HL-60 (cell line): ENCODE measurements at regions not wholly inside any gene's neighbourhood (a gene's known extent, or its start where the extent isn't known, plus 50 kb on each side); places are given as distances from the start of the nearest gene placed in this dataset.

ENCODE experiments used
- CTCF ChIP-seq: IDR thresholded peaks from one replicate; pipeline ENCODE4 v1.5.1; 2011; ENCODE audit warnings: low read length, control low read depth, inconsistent platforms; ENCODE audit not compliant: insufficient read depth
- GABPA ChIP-seq: IDR thresholded peaks from 2 replicates; pipeline ENCODE4 v1.6.1; 2012; ENCODE audit warnings: low read depth
- POLR2AphosphoS5 ChIP-seq: IDR thresholded peaks from 2 replicates; pipeline ENCODE4 v1.6.1; 2012; ENCODE audit warnings: low read depth
- SPI1 ChIP-seq: IDR thresholded peaks from 2 replicates; pipeline ENCODE4 v1.6.1; 2012; ENCODE audit warnings: low read depth, mild to moderate bottlenecking, borderline replicate concordance
- TF ChIP-seq, protein P1 (sequence below): IDR thresholded peaks from 2 replicates; pipeline ENCODE4 v1.6.1; 2012; ENCODE audit warnings: low read depth; ENCODE audit not compliant: insufficient replicate concordance

DNA sequence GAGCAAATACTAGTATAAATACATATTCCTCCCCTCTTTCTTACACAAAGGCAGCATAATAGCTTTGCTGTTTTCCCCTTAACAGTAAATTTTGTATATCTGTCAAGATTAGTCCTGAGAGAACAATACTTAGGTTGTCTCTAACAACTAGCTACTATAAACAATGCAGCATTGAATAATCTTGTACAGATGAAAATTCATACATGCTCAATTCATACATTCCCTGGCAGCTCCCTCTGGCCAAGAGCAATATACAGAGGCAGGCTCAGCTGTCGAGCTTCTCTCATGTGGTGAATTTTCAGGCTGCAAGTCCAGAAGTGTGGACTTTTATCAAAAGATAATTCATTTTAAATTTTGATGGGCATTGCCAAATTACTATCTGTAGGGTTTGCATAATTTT is 81.2 kb upstream of the PTH start:
- no peak for TF ChIP-seq CTCF
- TF ChIP-seq SPI1 = no peak
- no peak for TF ChIP-seq GABPA
- TF ChIP-seq, protein P1, sequence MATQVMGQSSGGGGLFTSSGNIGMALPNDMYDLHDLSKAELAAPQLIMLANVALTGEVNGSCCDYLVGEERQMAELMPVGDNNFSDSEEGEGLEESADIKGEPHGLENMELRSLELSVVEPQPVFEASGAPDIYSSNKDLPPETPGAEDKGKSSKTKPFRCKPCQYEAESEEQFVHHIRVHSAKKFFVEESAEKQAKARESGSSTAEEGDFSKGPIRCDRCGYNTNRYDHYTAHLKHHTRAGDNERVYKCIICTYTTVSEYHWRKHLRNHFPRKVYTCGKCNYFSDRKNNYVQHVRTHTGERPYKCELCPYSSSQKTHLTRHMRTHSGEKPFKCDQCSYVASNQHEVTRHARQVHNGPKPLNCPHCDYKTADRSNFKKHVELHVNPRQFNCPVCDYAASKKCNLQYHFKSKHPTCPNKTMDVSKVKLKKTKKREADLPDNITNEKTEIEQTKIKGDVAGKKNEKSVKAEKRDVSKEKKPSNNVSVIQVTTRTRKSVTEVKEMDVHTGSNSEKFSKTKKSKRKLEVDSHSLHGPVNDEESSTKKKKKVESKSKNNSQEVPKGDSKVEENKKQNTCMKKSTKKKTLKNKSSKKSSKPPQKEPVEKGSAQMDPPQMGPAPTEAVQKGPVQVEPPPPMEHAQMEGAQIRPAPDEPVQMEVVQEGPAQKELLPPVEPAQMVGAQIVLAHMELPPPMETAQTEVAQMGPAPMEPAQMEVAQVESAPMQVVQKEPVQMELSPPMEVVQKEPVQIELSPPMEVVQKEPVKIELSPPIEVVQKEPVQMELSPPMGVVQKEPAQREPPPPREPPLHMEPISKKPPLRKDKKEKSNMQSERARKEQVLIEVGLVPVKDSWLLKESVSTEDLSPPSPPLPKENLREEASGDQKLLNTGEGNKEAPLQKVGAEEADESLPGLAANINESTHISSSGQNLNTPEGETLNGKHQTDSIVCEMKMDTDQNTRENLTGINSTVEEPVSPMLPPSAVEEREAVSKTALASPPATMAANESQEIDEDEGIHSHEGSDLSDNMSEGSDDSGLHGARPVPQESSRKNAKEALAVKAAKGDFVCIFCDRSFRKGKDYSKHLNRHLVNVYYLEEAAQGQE = no peak
- TF ChIP-seq POLR2AphosphoS5 = no peak
